Stimulated activated CD4-positive, alpha-beta T cell treated with anti-CD3 and anti-CD28 coated beads, Interleukin-15, amount 100 ng/mL, for 24 hours (primary cell): ENCODE measurements at regions not wholly inside any gene's neighbourhood (a gene's known extent, or its start where the extent isn't known, plus 50 kb on each side); places are given as distances from the start of the nearest gene placed in this dataset.
"Not testable (repeated sequence)": the region's sequence is repeated elsewhere in the genome, so short reads cannot be mapped to it uniquely, and the experiment has no call there.

Experiments used
- DNase-seq: peaks from one replicate; pipeline ENCODE4 v3.0.0-alpha.2; 2020

- DNase-seq: no peak
Measured at GRCh38 chr1:112855152-112855828, 100.7 kb downstream of the SLC16A1 start.

- not testable (repeated sequence) for DNase-seq
Measured at GRCh38 chr1:112854368-112854984, 101.5 kb downstream of the SLC16A1 start.

DNA sequence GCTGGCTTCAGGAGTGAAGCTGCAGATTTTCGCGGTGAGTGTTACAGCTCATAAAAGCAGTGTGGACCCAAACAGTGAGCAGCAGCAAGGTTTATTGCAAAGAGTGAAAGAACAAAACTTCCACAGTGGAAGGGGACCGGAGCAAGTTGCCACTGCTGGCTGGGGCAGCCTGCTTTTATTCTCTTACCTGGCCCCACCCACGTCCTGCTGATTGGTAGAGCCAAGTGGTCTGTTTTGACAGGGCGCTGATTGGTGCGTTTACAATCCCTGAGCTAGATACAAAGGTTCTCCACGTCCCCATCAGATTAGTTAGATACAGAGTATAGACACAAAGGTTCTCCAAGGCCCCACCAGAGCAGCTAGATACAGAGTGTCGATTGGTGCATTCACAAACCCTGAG is 102.1 kb downstream of the SLC16A1 start:
- DNase-seq: not testable (repeated sequence)

GRCh38 chr1:112852934-112853333 is 103.1 kb downstream of the SLC16A1 start:
- no peak for DNase-seq

DNA sequence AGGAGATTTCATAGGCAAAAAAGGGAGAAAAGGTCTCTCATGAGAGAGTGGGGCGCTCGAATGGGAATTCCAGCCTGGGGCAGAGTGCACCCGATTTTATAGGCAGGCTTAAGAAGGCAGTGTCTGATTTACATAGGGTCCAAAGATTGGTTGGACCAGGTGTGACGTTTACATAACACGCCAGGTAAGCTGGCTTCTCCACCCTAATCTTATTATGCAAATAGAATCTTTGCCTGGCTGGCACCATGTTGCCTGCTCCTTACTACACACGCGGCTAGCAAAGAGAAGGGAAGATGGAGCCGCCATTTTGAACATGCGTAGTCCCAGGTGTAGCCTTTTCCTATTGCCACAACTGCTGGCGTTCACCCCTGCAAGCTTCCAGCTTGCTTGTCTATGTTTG is 103.7 kb downstream of the SLC16A1 start:
- no peak for DNase-seq

GRCh38 chr1:112850034-112850757 is 105.8 kb downstream of the SLC16A1 start:
- no peak for DNase-seq

DNA sequence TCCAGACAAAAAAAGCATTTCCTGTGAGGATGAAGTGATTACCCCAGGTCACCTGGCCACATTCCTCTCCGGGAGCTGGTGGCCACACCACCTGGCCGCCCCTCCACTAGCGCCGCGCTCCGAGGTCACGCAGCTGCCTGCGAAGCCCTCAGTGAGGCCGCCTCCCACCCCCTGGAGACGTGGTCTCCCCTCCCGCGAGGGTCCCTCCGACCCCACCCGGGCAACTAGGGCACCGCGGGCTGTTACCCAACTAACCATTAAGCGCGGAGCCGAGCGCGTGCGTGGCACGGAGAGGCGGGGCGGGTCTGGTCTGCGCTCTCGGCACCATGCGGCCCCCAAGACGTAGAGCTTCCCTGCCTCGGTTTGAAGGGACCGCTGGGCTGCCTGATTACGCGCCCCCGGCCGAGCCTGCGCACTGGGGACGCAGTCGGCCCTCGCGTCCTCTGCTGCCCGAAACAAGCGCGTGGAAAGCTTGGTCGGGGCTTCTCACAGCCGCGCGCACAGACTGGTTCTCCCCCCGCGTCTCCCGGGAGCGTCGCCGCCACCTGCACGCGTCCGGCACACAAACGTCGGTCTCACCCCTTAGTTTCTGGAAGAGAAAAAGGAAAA is 106.5 kb downstream of the SLC16A1 start:
- DNase-seq: peak; percentile 12

DNA sequence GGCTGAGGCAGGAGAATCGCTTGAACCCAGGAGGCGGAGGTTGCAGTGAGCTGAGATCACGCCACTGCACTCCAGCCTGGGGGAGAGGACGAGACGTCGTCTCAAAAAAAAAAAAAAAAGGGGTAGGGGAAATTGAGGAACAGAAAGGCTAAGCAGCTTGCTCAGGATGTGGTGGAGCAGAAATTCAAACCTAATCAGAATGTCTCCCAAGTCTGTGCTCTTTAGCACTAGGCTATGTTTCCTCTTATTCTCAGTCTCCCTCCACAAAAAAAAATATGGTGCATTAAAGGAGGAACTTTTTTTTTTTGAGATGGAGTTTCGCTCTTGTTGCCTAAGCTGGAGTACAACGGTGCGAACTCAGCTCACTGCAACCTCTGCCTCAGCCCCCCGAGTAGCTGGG is 114.2 kb downstream of the SLC16A1 start:
- no peak for DNase-seq

GRCh38 chr1:112840631-112841624 is 115.1 kb downstream of the SLC16A1 start:
- no peak for DNase-seq

DNA sequence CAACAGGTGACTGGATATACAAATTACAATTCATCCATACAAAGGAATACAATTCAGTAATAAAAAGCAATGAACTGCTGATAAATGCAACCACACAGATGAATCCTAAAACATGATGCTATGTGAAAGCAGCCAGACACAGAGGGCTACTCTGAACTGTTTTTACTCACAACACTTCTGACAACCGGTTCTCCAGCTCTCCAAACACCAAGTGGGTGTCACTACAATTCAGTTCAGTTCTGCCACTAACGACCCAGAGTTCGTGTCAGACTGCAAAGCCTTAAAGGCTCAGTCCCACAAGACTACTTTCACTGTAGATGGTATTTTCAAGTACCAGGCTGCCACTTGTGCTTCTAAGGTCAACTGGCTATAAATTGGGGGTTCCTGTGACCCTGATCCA is 119.4 kb downstream of the SLC16A1 start:
- no peak for DNase-seq

- no peak for DNase-seq
Measured at GRCh38 chr1:112833806-112834205, 118.7 kb upstream of the PPM1J start.

GRCh38 chr1:112832259-112832658 is 117.1 kb upstream of the PPM1J start:
- not testable (repeated sequence) for DNase-seq

GRCh38 chr1:112829691-112830090 is 114.6 kb upstream of the PPM1J start:
- DNase-seq: not testable (repeated sequence)

GRCh38 chr1:112828716-112829115 is 113.6 kb upstream of the PPM1J start:
- DNase-seq: no peak

- DNase-seq: not testable (repeated sequence)
Measured at GRCh38 chr1:112827391-112827790, 112.3 kb upstream of the PPM1J start.

DNA sequence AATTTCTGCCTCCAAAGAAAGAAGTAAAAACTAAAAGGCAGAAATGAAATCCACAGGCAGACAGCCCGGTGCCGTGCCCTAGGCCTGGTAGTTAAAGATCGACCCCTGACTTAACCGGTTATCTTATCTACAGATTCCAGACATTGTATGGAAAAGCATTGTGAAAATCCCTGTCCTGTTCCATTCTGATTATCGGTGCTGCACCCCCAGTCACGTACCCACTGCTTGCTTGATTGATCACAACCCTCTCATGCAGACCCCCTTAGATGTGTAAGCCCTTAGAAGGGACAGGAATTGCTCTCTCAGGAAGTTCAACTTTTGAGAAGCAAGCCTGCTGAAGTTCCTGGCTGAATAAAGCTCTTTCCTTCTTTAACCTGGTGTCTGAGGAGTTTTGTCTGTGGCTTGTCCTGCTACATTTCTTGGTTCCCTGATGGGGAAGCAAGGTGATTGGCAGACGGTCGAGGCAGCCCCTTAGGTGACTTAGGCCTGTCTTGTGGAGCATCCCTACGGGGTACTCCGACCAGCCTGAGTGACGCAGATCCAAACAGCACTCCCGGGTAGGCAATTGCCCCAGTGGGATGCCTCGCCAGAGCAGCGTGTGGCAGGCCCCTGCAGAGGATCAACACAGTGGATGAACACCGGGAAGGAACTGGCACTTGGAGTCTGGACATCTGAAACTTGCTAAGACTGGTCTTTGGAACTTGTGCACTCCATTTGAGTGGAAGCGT is 111.2 kb upstream of the PPM1J start:
- DNase-seq: no peak

GRCh38 chr1:112825563-112826216 is 110.6 kb upstream of the PPM1J start:
- not testable (repeated sequence) for DNase-seq

- not testable (repeated sequence) for DNase-seq
Measured at GRCh38 chr1:112825075-112825474, 109.9 kb upstream of the PPM1J start.

DNA sequence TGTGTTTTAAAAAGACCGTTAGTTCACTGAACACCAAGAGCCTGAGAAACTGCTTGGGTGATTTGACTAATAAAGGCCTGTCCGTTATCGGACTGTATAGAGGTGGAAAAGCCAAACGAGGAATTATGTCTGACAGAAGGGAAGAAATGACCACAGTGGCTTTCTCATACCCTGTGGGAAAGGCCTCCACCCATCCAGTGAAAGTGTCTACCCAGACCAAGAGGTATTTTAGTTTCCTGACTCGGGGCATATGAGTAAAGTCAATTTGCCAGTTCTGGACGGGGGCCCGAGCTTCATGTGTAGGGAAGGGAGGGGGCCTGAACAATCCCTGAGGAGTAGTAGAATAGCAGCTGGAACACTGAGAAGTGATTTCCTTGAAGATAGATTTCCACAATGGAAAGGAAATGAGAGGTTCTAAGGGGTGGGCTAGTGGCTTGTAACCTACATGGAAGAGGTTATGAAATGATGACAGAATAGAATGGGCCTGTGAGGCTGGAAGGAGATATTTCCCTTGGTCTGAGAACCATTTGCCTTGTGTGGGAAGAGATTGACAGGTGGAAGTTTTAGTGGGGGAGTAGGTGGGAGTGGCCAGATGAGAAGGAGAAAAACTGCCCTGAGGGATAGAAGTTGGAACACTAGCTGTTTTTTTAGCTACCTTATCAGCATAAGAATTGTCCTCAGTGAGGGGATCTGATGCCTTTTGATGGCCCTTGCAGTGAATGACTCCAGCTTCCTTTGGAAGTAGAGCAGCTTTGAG is 106.4 kb upstream of the PPM1J start:
- not testable (repeated sequence) for DNase-seq

- DNase-seq: no peak
Measured at GRCh38 chr1:112818990-112819689, 104.0 kb upstream of the PPM1J start.
